Hematopoietic multipotent progenitor cell treated with erythropoietin and hydrocortisone succinate and interleukin-3 and kit ligand, for 8 days (in vitro differentiated cells): ENCODE measurements at regions not wholly inside any gene's neighbourhood (a gene's known extent, or its start where the extent isn't known, plus 50 kb on each side); places are given as distances from the start of the nearest gene placed in this dataset.
"Not testable (repeated sequence)": the region's sequence is repeated elsewhere in the genome, so short reads cannot be mapped to it uniquely, and the experiment has no call there.

Experiments used
- DNase-seq: peaks from one replicate; pipeline ENCODE4 v3.0.0-alpha.2; 2015

DNA sequence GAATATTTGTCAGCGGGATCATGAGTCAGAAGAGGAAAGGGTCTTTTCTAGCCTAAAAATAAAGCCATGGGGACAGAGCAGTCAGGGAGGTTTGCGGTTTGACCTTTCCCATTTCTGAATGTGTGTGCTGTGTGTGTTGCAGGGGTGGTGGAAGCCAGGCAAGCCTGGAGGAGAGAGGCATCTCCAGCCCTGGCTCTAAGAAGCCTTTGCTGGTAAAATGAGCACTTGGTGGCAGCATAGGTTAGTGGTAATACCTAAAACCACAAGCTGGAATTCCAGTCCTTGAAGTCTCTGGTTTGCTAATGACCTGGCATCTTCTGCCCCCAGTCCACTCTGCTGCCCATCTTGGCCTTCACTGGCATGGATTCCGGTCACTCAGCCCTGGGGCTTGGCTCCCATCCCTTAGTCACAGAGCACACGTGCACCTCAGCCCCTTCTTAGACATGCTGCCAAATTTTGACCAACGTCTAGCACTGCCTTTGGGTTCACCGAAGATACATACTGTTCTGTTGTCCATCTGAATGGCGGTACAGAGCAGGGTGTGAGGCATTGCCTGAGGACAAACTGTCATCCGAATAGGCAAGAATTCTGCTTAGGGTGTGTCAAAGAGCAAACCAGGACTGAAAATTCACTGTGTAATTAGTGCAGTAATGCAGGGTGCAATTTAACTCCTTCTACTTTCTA lies 52.7 kb downstream of the KCNA5 start:
- no peak for DNase-seq

DNA sequence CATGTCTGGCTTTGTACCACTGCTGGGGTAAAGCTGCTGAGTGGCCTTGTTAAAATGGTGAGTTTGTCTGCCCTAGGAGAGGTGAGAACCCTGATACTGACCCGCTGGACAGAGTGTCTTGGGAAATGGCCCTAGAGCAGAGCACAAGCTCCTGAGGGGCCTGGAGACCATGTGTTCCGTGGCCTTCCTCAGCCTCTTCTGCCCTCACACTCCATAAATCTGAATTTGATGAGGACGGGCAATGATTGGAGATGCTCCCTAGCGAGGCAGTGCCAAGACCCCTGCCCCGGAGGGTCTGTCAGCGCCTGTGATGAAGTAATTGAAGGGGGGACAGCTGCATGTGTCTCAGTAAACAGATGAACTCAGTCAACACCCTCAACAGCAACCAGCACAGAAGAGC lies 54.1 kb downstream of the KCNA5 start:
- no peak for DNase-seq

- DNase-seq: no peak
Observed at GRCh38 chr12:5099136-5099535, 55.5 kb downstream of the KCNA5 start.

DNA sequence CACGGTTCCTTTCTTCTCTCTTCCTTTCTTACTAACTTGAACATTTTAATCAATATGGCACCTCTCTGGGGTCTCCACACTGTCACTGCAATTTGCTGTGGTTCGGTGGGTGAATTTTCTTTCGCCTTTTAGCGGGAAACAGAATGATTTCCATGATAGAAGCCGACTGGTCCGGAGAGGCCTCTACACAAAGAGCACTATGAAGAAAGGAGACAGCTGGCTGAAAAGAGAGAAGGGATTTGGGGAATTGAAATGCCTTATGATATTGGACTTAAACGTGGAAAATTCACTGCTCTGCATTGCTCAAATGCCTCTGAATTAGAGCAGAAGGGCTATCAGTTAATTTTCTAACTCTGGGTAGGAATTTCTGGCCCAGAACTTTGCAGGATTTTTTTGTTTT lies 55.9 kb downstream of the KCNA5 start:
- DNase-seq: no peak

DNA sequence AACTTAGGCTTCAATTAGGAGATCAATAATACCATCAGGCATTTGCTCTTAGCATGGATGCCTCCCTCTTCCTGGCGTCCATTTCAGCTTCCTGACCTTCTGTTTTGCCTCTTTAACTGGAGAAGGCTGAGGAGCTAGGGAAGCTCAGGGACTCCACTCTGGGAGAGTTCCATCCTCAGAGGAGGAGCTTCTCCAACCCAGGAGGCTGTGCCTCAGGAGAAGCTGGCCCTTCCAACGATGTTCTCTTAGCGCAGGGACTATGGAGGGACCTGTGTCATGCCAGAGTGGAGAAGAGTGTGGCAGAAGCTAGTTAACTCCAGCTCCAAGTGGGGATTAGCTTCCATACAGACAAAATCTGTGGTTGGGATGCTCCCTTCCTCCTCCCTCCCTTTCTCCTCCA lies 58.0 kb downstream of the KCNA5 start:
- no peak for DNase-seq

GRCh38 chr12:5102261-5102789 lies 58.6 kb downstream of the KCNA5 start:
- no peak for DNase-seq

DNA sequence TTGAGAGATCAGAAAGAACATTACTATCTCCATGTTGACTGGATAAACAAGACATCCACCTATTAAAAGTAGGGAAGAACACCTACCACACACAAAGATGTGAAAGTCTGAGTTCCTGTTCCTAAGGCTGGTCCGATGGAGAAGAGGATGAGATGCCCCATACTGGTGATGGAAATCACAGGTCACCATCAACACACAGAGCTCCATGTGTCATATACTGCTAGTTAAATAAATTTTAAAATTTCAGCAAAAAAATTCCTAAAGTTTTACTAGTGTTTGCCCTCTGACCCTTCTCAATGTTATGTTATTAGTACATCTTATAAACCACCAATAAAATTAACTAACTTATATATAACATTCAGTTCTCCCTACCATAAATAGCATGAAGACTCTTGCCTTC lies 59.1 kb downstream of the KCNA5 start:
- no peak for DNase-seq

GRCh38 chr12:5110345-5110744 lies 66.7 kb downstream of the KCNA5 start:
- no peak for DNase-seq

DNA sequence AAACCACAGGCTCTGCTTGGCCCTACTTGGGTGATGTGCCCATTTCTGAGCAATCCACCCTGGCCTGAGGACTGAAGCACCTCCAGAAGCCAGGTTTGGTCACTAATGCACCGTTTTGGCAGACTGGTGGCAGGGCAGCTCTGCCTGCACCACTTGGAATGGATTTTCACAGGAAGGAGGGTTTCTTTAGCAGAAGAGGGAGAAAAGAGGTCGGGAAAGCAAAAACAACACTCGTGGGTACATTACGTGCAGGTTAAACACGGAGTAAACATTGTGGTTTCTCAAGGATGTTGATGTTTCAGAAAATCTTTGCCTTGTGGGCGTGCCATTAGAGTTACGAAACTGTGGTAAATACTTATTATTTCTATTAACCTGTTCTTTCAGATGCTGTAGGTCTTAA lies 70.8 kb downstream of the KCNA5 start:
- DNase-seq: no peak

DNA sequence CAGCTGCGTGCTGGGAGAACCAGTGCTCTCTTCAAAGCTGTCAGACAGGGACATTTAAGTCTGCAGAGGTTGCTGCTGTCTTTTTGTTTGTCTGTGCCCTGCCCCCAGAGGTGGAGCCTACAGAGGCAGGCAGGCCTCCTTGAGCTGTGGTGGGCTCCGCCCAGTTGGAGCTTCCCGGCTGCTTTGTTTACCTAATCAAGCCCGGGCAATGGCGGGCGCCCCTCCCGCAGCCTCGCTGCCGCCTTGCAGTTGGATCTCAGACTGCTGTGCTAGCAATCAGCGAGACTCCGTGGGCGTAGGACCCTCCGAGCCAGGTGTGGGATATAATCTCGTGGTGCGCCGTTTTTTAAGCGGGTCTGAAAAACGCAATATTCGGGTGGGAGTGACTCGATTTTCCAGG lies 78.1 kb downstream of the KCNA5 start:
- not testable (repeated sequence) for DNase-seq

DNA sequence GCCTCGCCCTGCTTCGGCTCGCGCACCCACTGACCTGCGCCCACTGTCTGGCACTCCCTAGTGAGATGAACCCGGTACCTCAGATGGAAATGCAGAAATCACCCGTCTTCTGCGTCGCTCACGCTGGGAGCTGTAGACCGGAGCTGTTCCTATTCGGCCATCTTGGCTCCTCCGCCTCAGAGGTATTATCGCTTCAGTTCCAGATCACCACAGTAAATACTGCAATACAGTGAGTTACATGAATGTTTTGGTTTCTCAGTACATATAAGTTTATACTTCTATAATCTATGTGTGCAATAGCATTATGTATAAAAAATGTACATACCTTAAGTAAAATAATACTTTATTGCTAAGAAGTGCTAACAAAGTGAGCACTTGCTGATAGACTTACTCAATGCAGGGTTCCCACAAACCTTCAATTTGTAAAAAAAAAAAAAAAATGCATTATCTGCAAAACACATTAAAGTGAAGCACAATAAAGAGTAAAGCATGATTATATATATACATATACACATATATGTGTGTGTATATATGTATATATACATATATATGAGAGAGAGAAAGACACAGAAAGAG lies 78.7 kb downstream of the KCNA5 start:
- DNase-seq: not testable (repeated sequence)

DNA sequence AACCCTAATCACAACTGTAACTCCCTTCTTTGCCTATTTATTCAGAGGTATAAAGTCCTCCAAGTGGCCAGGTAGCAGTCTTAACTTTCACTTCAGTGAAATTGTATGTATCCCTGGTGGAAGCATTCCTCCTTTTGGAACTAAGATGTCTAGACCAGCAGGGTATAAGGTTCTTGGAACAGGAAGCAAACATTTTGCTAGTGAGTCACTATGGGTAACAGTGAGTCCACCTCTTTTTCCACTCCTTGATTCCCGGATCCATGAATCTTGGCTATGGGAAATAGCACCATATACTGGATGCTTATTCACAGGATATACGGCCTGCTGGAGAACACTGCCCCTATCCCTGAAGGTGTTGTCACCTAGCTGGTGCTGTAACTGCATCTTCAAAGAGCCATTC lies 80.2 kb downstream of the KCNA5 start:
- DNase-seq: no peak

DNA sequence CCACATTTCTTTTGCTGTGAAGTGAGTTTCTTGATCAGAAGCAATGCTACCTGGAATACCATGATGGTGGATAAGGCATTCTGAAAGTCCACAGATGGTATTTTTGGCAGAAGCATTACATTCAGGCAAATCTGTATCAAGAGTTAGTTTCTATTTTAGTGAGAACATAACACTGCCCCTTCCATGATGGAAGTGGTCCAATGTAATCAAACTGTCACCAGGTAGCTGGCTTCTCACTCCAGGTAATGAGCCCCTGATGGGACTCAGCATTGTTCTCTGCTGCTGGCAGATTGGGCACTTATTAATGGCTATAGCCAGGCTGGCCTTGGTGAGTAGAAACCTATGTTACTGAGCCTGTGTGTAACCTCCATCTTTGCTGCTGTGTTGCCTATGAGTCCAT lies 80.7 kb downstream of the KCNA5 start:
- no peak for DNase-seq

DNA sequence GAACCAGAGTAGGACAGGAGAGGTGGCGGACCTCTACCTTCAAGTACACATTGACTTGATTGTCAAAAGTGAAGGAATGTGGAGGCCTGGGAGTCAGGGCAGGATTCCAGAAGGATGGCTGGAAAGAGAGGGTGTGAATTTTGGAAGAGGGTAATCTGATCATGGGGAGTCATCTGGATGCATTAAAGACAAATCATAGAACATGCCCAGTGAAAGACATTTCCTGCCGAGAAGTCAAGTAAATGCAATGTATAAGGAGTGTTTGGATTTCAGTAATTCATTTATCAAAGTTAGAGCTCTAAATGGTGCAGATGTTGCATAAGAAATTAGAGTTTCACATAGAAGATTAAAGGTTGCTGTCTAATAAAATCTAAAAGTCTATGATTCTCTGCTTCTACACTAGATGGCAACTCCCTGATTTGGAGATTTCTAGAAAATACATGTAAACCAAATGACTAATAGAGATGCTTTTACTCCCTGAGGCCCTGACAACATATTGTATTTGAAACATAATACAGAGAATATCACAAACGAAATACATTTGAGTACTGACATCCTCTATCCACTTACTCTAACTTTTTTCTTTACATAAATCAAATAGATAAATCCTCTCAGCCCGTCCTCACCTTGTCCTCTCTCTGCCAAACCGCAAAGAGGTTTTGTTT lies 91.3 kb downstream of the KCNA5 start:
- DNase-seq: no peak

GRCh38 chr12:5138256-5138655 lies 94.6 kb downstream of the KCNA5 start:
- DNase-seq: no peak

GRCh38 chr12:5138845-5139244 lies 95.2 kb downstream of the KCNA5 start:
- DNase-seq: no peak

DNA sequence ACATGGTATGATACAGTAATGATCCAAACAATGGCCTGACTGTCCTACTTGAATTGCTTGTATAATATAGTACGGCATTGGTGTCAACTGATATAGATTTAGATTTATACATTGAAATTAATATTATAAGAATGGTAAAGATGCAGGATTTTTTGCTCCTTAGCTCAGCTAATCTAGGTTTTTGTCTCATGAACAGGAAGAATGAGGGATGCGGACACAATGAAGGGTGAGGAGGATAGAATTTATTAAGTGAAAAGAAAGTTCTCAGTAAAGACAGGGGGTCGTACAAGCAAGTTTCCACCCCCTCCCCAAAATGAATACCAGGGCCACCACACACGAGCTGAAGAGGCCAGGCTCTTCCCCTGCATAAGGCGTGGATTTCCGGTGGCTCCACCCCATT lies 96.1 kb downstream of the KCNA5 start:
- DNase-seq: no peak

DNA sequence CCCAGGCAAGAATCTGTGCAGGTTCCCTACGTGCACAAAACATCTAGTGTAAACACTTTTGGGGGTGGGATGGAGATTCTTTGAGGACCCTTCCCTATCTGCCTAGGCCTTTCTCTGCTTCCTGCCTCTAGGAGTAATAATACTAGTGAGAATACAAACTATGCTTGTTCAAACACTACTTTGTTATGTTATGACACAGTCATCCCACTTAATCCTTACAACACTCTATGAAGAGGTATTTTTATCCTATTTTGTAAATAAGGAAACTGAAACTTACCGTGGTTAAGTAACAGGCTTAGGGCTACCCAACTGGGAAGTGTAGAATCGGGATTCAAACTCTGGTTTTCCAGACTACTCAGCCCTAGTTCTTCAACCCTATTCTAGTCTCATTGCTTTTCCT lies 96.5 kb downstream of the KCNA5 start:
- DNase-seq: no peak

- DNase-seq: no peak
Observed at GRCh38 chr12:5148880-5149279, 105.2 kb downstream of the KCNA5 start.

DNA sequence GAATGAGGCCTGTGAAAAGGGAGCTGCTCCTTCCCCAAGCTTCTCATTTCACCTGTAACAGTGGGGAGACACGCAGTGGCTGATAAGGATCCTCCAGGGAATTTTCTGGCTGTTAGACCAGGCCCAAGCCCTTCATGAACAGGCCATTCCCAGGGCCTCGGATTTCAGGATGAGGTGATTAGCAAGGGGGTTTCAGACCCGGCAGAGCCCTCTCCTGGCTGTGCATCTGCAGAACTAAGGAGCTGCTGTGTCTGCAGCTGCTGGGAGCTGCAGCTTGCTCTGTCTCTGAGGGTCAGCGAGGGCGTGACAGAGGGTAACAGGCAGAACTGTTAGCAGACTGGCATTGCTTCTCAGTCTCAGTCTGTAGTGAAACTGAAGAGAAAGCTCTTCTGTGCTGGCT lies 110.4 kb downstream of the KCNA5 start:
- DNase-seq: no peak

- no peak for DNase-seq
Observed at GRCh38 chr12:5155866-5156265, 112.2 kb downstream of the KCNA5 start.

DNA sequence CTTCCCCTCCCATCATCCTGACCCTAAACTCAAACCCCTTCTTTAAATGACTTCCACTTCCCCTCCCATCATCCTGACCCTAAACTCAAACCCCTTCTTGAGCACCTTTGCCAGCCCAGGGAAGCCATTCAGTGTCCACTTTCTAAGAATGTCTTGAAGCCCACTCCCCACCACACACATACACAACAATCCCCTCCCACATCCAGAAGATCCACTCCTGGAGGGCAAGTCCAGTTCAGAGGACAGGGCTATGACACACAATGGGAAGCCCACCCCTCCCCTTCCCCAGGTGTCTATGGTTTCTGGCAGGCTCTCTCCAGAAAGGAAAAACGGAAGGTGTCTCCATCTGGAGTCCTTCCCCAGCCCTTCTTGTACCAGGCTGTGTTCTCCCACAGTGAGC lies 117.1 kb downstream of the KCNA5 start:
- no peak for DNase-seq

DNA sequence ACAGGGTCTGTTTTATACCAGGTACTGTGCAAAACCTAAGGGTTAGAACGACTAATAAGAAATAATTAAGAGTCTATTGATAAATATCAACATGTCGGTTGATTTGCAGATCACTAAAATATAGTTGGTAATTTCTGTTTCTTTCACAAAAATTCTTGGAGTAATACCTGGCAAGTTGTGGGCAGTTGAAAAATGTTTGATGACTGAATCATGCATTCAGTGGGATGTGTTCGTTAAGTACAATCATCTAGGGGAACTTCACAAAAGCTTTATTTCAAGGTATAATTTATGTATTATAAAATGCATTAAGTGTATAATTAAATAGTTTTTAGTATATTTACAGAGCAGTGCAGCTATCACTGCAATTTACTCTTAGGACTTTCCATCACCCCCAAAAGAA lies 120.0 kb downstream of the KCNA5 start:
- no peak for DNase-seq

DNA sequence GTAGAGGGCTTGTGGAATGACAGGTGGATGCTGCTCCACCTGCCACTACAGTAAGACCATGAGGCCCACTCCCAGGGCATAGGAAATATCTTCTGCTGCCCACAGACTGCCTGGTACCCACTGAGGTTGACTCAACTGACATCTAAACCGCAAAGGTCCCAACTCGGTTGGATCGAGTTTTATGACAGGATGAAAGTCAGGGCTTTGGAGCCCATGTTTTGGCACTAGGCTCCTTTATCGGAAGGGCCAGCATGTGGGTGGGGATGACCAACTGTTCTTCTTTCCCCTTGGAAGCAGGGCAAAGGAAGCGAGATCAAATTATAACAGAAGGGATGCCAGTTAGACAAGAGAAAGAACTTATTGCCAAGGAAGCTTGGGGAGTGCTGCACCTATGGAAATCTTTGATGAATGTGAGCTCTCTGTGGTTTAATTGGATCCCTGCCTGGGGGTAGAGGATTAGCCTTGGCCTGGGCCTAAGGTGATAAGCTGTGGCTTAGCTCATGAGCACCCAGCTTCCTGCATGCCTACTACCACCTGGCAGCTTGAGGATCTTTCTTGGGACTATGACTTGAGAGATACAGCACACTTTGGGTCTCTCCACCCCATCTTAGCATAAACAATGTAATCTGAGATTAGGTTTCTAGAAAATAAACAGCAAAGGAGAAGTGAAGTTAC lies 121.8 kb downstream of the KCNA5 start:
- DNase-seq: peak; percentile 5
